Large intestine (tissue), 3 donors: ENCODE measurements at regions not wholly inside any gene's neighbourhood (a gene's known extent, or its start where the extent isn't known, plus 50 kb on each side); places are given as distances from the start of the nearest gene placed in this dataset.

Experiments used
- DNase-seq, 2 donors: peaks; one replicate each; pipeline versions ENCODE4 v3.0.0 to v3.0.0-alpha.2; 2013
- H3K27ac ChIP-seq: one replicate; pipeline ENCODE4 v1.5.1; 2013; ENCODE audit warnings: low read length
- H3K27me3 ChIP-seq: 2 replicates; pipeline ENCODE4 v1.6.1; 2013; ENCODE audit warnings: low read length; ENCODE audit not compliant: control insufficient read depth, insufficient read depth
- H3K36me3 ChIP-seq: 2 replicates; pipeline ENCODE4 v1.6.1; 2013; ENCODE audit warnings: low read length; ENCODE audit not compliant: control insufficient read depth, insufficient read depth
- H3K4me1 ChIP-seq: one replicate; pipeline ENCODE4 v1.6.1; 2013; ENCODE audit warnings: low read length; ENCODE audit not compliant: control insufficient read depth, insufficient read depth
- H3K4me3 ChIP-seq: one replicate; pipeline ENCODE4 v1.5.1; 2013; ENCODE audit warnings: low read length
- H3K9me3 ChIP-seq: one replicate; pipeline ENCODE4 v1.6.1; 2013; ENCODE audit warnings: mild to moderate bottlenecking, low read depth, low read length, moderate library complexity; ENCODE audit not compliant: control insufficient read depth
- WGBS: methylation state at CpG from one replicate; pipeline ENCODE4 v1.1.5; 2013; ENCODE audit warnings: low lambda C conversion rate; ENCODE audit not compliant: insufficient coverage; 5-methylcytosine and 5-hydroxymethylcytosine counted together

DNA sequence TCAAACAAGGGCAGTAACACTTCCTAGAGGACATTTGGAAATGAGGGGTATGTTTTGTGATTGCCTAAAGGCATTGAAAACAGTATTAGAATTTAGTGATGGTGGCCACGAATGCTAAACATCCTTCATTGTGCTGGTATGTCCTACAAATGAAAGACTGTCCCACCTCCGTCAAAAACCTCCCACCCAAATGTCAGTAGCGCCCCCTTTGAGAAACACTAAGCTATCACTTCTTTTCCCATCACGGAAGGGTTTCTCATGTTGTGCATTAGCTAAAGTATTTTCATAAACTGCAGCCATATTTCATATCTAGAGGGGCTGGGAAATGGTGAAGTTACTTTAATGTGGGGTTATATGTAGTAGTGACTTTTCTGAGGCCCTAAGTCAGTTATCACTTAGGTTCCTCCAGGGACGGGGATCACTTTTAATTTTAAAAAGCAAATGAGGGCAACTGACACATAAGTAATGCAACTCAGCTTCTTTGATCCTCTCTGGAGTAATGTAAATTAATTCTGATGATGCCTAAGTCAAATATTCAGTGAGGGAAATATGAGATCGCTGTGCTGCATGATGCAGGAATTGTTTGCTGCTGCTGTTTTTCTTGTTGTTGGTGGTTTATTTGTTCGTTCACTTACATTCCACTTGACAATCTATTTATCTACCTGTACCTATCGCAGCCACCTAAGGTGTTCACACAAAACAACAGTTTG, 1403.4 kb upstream of the TENM4 start:
- Histone ChIP-seq H3K36me3 (no peaks in the 10 kb centered on the region), H3K27ac (no peak overlapping the region), H3K4me3 (no peak overlapping the region), H3K27me3 (no peaks in the 10 kb centered on the region), H3K9me3 (no peaks in the 10 kb centered on the region), H3K4me1 (no peaks in the 10 kb centered on the region)
- DNase-seq: no peak
- 100% methylated on average over 2 of the region's 8 CpGs for WGBS

DNA sequence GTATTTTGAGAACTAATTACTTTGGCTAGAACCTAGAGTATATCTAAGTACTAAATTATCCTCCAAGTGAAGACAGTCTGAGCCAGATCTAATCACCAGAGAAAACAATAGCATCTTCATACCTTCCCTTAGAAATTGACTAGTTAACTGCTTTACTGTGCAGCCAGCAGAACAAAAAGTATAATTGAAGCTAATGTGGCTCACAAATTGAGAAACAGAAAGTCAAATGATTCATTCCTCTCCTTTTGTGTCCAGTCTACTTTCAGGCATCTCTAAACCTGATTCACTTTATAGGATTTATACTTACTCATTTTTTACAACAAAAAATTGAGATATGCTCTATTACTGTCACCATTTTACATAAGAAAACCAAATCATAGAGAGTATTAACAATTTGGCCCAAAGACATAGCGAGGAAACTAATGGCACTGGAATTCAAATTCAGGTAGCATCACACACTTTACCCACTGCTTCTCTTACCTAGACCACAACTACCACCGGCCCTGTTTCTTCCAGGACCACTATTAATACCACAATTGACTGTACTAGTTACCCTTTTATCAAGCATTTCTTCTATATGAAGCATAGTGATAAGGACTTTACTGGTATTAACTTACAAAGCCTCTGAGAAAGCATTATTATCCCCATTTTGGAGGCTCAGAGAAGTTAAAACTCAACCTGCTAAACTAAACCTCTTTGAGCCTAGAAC, 1402.6 kb upstream of the TENM4 start:
- WGBS: no CpG with 5 or more reads among the region's 2 CpGs

DNA sequence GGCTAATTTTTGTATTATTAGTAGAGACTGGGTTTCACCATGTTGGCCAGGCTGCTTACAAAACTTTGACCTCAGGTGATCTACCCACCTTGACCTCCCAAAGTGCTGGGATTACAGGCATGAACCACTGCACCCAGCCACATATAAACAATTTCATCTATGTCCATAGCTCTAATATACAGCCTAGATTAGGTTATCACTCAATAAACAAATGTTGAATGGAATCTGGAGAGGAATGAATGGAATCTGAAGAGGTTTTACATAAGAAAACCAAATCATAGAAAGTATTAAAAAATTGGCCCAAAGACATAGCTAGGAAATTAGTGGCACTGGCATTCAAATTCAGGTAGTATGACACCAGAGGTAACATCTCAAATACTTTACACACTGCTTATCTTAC, 1401.4 kb upstream of the TENM4 start:
- Histone ChIP-seq H3K27me3 (no peaks in the 10 kb centered on the region), H3K4me1 (no peaks in the 10 kb centered on the region), H3K36me3 (no peaks in the 10 kb centered on the region), H3K9me3 (no peaks in the 10 kb centered on the region), H3K27ac (no peak overlapping the region), H3K4me3 (no peak overlapping the region)
- DNase-seq: no peak

More for the DNA sequence above, 1402.6 kb upstream of the TENM4 start:
- Histone ChIP-seq H3K27ac (no peak overlapping the region), H3K4me1 (no peaks in the 10 kb centered on the region), H3K36me3 (no peaks in the 10 kb centered on the region), H3K27me3 (no peaks in the 10 kb centered on the region), H3K4me3 (no peak overlapping the region), H3K9me3 (no peaks in the 10 kb centered on the region)
- DNase-seq: no peak

DNA sequence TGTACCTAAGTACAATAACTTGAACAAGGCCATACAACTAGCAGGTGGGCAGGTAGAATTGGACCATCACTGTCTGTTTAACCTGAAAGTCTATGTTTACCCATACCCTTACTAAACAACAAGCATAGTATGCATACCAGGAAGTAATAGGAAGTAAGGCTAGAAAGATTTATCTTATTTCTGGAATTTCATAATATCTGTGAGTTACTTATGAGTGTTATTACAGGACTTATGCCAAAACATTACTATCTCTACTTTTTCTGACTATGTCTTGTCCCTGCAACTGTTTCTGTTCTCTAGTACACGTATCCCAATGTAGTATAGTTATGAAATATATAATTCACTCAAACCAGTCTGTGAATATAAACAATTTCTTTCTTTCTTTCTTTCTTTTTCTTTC, 1400.8 kb upstream of the TENM4 start:
- H3K4me1 ChIP-seq: no peaks in the 10 kb centered on the region
- H3K4me3 ChIP-seq: no peak overlapping the region
- H3K27me3 ChIP-seq: no peaks in the 10 kb centered on the region
- H3K27ac ChIP-seq: no peak overlapping the region
- H3K36me3 ChIP-seq: no peaks in the 10 kb centered on the region
- no peak for DNase-seq
- WGBS: 100% methylated on average over 1 of the region's 1 CpG
- no peaks in the 10 kb centered on the region for H3K9me3 ChIP-seq

DNA sequence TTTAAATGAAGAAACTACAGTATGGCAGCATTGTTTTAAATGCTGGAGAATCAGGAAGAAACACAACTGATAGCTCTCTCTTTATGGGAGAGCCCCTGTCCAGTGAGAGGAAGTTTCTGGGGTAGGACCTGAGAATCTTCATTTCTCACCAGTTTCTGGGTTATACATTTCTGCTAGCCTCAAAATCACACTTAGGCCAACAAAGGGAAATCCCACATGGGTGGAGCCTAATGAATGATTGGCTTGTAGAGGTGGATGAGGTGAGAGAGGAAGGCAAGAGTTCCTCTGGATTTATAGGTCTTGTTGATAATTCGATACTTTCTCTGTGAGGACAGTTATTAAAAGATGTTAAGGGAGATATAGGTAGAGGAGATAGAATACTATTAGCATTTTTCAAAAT, 1397.3 kb upstream of the TENM4 start:
- DNase-seq: no peak
- Histone ChIP-seq H3K27me3 (no peaks in the 10 kb centered on the region), H3K9me3 (no peaks in the 10 kb centered on the region), H3K27ac (no peak overlapping the region), H3K4me1 (no peaks in the 10 kb centered on the region), H3K36me3 (no peaks in the 10 kb centered on the region), H3K4me3 (no peak overlapping the region)
- WGBS: 100% methylated on average over 1 of the region's 1 CpG

DNA sequence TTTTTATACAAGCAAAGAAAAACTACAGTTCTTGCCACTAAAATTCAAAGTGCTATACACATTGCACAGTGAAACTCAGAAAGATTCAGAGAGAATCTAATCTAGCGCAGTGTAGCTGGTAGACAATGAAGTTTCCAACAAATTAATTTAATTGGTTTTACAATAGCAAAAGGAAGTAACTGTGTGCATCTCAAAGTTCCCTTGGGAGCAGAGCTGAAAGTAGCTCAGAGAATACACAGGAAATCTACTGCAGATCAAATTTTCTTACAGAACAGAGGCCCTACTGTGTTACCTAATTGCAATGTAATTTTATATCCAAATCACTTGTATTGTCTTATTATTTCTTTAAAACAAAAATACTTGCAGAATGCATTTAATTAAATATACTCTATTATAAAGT, 1396.2 kb upstream of the TENM4 start:
- no peaks in the 10 kb centered on the region for H3K36me3 ChIP-seq

DNA sequence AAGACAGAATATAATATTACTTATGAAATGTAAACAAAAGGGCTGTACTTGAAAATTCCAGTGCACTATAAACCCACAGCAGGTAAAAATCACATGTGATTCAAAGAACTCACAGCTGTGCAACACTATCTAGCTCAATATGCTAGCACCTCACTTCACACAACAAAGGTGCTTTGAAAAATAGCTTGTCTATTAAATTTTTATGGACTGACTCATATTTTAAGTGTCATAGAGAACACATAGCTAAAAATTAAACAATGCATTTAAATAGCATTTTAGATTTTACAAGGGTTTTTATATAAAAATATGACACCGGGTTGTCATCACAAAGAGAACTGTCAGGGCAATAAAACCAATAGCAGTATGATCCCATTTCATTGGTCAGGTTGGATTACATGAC, 1390.5 kb upstream of the TENM4 start:
- no peaks in the 10 kb centered on the region for H3K4me1 ChIP-seq
- no peaks in the 10 kb centered on the region for H3K27me3 ChIP-seq
- 100% methylated on average over 1 of the region's 1 CpG for WGBS
- DNase-seq: no peak
- H3K9me3 ChIP-seq: no peaks in the 10 kb centered on the region
- H3K36me3 ChIP-seq: no peaks in the 10 kb centered on the region
- H3K4me3 ChIP-seq: no peak overlapping the region
- H3K27ac ChIP-seq: no peak overlapping the region

More for the DNA sequence above, 1396.2 kb upstream of the TENM4 start:
- no peak for DNase-seq
- no peak overlapping the region for H3K4me3 ChIP-seq
- no peaks in the 10 kb centered on the region for H3K4me1 ChIP-seq
- H3K27ac ChIP-seq: no peak overlapping the region
- WGBS: 100% methylated on average over 1 of the region's 1 CpG
- no peaks in the 10 kb centered on the region for H3K27me3 ChIP-seq
- no peaks in the 10 kb centered on the region for H3K9me3 ChIP-seq

DNA sequence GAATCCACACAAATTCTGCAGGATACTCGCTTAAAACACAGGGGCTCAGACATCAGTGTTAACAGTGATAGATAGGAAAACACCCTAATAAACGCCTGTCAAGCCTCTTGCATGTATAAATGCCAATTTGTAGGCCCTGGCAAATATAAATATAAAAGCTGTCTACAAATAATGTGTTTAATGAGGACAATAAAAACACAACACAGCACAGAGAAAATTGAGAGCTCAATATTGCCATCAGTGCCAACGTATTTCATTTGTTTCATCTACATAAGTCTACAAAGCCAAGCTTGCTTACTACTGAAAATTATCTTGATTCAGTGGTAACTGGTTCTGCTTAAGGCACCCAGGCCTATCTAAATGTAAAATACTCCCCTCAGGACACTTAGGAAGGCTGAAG, 1387.0 kb upstream of the TENM4 start:
- WGBS: no CpG with 5 or more reads among the region's 3 CpGs
- Histone ChIP-seq H3K4me3 (no peak overlapping the region), H3K4me1 (no peaks in the 10 kb centered on the region), H3K9me3 (no peaks in the 10 kb centered on the region), H3K27me3 (no peaks in the 10 kb centered on the region), H3K27ac (no peak overlapping the region), H3K36me3 (no peaks in the 10 kb centered on the region)
- DNase-seq: no peak

DNA sequence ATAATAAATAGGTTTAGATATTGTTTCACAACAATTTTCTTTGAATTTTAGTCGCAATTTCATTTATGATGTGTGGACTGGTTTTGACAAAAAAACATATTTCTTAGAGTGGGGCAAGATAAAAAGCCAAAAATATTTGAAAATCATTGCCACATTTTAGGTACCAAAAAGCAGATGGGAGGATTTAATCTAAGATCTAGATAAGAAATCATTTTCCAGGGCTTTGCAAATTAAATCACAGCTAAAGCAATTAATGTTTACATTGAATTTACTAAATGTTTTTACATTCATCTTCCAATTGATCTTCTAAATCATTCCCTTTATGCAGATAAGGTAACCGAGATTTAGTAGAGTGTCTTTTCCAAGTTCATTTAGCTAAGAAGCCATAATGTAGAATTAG, 1386.0 kb upstream of the TENM4 start:
- no peak overlapping the region for H3K4me3 ChIP-seq
- no peaks in the 10 kb centered on the region for H3K4me1 ChIP-seq
- H3K9me3 ChIP-seq: no peaks in the 10 kb centered on the region
- no peak for DNase-seq
- H3K27me3 ChIP-seq: no peaks in the 10 kb centered on the region
- H3K36me3 ChIP-seq: no peaks in the 10 kb centered on the region
- 100% methylated on average over 2 of the region's 2 CpGs for WGBS
- H3K27ac ChIP-seq: no peak overlapping the region

DNA sequence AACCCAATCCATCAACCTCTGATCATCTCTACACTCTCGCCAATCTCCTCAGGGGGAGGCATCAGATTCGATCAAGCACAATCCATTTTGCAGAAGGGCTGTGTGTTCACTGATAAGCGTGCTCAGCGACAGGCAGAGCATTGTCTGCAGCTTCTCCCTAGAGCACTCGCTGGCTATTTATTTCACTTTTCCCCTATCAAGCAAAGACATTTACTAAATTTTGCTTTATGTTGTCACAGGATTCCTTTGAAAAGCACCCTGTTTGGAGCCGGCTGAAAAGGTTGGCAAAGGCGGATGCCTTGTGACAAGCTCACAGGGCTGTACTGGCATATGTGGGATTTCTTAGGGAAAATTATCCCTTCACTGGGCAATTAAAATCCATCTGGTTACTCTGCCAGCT, 1381.5 kb upstream of the TENM4 start:
- H3K36me3 ChIP-seq: no peaks in the 10 kb centered on the region
- H3K4me1 ChIP-seq: no peaks in the 10 kb centered on the region
- no peak overlapping the region for H3K27ac ChIP-seq
- WGBS: 70% methylated on average over 2 of the region's 7 CpGs
- H3K27me3 ChIP-seq: no peaks in the 10 kb centered on the region
- H3K4me3 ChIP-seq: no peak overlapping the region
- DNase-seq: no peak
- no peaks in the 10 kb centered on the region for H3K9me3 ChIP-seq

DNA sequence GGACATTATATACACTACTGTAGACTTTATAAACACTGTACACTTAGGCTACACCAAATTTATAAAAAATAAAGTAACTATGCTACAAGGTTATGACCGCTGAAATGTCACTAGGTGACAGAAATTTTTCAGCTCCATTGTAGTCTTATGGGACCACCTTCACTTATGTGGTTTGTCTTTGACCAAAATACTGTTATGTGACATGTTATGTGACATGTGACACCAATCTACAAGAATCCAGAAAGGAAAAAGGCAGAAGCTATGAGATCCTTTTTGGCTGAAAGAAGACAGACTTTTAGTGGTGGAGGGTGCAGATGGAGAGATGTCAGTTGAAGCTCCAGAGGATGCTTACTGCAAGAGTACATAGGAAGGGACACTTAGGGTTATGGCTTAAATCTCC, 1378.4 kb upstream of the TENM4 start:
- Histone ChIP-seq H3K9me3 (no peaks in the 10 kb centered on the region), H3K36me3 (no peaks in the 10 kb centered on the region), H3K27me3 (no peaks in the 10 kb centered on the region), H3K27ac (no peak overlapping the region), H3K4me3 (no peak overlapping the region), H3K4me1 (no peaks in the 10 kb centered on the region)
- WGBS: 83% methylated on average over 1 of the region's 1 CpG
- no peak for DNase-seq
